ENCODE measurements at regions not wholly inside any gene's neighbourhood (a gene's known extent, or its start where the extent isn't known, plus 50 kb on each side); places are given as distances from the start of the nearest gene placed in this dataset.

GRCh38 chr11:33945481-33946268 is 53.8 kb upstream of the LMO2 start:
- TF ChIP-seq REST (IDR thresholded peaks at IDR 0.05; ENCODE audit: low read depth) (no peak), TCF12 (IDR thresholded peaks at IDR 0.05; ENCODE audit: low read depth) (no peak), EGR1 (IDR thresholded peaks at IDR 0.05) (no peak)
